ENCODE measurements at regions not wholly inside any gene's neighbourhood (a gene's known extent, or its start where the extent isn't known, plus 50 kb on each side); places are given as distances from the start of the nearest gene placed in this dataset.

DNA sequence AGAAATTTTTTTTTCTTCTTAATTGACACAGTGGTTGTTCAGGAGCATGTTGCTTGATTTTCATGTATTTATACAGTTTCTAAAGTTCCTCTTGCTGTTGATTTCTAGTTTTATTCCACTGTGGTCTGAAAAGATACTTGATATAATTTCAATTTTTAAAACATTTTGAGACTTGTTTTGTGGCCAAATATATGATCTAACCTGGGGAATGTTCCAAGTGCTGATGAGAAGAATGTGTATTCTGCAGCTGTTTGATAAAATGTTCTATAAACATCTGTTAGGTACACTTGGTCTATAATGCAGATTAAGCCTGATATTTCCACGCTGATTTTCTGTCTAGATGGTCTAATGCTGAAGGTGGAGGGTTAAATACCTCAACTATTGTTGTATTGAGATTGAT is 151.4 kb upstream of the IFNG-AS1 start:
- TF ChIP-seq, protein P1, sequence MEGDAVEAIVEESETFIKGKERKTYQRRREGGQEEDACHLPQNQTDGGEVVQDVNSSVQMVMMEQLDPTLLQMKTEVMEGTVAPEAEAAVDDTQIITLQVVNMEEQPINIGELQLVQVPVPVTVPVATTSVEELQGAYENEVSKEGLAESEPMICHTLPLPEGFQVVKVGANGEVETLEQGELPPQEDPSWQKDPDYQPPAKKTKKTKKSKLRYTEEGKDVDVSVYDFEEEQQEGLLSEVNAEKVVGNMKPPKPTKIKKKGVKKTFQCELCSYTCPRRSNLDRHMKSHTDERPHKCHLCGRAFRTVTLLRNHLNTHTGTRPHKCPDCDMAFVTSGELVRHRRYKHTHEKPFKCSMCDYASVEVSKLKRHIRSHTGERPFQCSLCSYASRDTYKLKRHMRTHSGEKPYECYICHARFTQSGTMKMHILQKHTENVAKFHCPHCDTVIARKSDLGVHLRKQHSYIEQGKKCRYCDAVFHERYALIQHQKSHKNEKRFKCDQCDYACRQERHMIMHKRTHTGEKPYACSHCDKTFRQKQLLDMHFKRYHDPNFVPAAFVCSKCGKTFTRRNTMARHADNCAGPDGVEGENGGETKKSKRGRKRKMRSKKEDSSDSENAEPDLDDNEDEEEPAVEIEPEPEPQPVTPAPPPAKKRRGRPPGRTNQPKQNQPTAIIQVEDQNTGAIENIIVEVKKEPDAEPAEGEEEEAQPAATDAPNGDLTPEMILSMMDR (IDR thresholded peaks at IDR 0.05): no peak
- no peak for TF ChIP-seq SIN3A (IDR thresholded peaks at IDR 0.05; ENCODE audit: borderline replicate concordance, insufficient read depth, low read depth, low read length)
- TF ChIP-seq, protein P2, sequence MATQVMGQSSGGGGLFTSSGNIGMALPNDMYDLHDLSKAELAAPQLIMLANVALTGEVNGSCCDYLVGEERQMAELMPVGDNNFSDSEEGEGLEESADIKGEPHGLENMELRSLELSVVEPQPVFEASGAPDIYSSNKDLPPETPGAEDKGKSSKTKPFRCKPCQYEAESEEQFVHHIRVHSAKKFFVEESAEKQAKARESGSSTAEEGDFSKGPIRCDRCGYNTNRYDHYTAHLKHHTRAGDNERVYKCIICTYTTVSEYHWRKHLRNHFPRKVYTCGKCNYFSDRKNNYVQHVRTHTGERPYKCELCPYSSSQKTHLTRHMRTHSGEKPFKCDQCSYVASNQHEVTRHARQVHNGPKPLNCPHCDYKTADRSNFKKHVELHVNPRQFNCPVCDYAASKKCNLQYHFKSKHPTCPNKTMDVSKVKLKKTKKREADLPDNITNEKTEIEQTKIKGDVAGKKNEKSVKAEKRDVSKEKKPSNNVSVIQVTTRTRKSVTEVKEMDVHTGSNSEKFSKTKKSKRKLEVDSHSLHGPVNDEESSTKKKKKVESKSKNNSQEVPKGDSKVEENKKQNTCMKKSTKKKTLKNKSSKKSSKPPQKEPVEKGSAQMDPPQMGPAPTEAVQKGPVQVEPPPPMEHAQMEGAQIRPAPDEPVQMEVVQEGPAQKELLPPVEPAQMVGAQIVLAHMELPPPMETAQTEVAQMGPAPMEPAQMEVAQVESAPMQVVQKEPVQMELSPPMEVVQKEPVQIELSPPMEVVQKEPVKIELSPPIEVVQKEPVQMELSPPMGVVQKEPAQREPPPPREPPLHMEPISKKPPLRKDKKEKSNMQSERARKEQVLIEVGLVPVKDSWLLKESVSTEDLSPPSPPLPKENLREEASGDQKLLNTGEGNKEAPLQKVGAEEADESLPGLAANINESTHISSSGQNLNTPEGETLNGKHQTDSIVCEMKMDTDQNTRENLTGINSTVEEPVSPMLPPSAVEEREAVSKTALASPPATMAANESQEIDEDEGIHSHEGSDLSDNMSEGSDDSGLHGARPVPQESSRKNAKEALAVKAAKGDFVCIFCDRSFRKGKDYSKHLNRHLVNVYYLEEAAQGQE (IDR thresholded peaks at IDR 0.05; ENCODE audit: insufficient read depth in 1 of 2, low read depth in 2 of 2, low read length in 1 of 2): no peak
